Stimulated activated CD4-positive, alpha-beta T cell treated with anti-CD3 and anti-CD28 coated beads, Interleukin-1b, Interleukin-23, amount 100 ng/mL, for 24 hours (primary cell): ENCODE measurements at regions not wholly inside any gene's neighbourhood (a gene's known extent, or its start where the extent isn't known, plus 50 kb on each side); places are given as distances from the start of the nearest gene placed in this dataset.
"Not testable (repeated sequence)": the region's sequence is repeated elsewhere in the genome, so short reads cannot be mapped to it uniquely, and the experiment has no call there.

ENCODE experiments used
- DNase-seq, 4 experiments: peaks; one replicate each; pipeline ENCODE4 v3.0.0-alpha.2; 2020; ENCODE audit warnings: low read depth in 4 of 4, low spot score in 1 of 4

DNA sequence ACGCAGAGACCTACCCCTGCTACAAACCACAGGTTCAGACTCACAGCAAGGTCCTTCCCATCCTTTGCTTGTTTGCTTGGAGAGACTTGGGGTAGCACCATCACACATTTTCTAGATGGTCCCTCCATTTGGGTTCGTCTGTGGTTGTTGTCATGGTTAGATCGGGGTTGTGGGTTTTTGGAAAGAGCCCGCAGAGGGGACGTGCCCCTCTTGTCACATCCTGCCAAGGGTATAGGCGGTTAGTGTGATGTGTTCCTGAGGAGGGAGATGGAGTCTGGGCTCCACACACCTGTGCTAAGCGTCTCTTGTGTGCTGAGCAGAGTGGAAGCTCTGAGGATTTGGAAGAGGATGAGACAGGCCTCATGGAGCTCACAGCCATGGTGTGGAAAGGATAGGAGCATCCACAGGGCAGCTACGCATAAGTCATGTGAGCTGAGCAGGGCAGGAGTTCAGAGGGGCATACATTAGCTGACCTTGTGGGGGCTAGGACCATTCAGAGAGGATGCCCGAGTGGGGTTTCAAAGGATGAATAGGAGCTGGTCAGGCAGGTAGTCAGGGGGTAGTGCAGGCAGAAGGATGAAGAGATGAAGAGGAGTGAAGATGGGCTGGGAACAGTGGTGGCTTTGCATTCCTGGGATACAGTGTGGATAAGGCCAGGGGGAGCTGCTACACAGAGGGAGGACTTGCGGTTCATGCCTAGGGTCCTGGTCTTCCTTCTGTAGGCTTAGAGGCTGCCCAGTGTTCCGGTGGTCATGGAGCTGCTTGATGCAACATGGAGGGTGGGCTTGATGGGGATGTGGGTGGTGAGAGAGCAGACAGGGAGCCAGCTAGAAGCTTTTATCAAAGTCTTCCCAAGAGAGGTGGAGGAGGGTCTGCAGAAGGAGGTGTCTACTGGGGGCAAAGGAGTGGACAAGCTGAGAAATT, 62.9 kb downstream of the ACKR3 start:
- DNase-seq, result no peak

- DNase-seq, result no peak
Observed at GRCh38 chr2:236633219-236633570, 63.6 kb downstream of the ACKR3 start.

DNA sequence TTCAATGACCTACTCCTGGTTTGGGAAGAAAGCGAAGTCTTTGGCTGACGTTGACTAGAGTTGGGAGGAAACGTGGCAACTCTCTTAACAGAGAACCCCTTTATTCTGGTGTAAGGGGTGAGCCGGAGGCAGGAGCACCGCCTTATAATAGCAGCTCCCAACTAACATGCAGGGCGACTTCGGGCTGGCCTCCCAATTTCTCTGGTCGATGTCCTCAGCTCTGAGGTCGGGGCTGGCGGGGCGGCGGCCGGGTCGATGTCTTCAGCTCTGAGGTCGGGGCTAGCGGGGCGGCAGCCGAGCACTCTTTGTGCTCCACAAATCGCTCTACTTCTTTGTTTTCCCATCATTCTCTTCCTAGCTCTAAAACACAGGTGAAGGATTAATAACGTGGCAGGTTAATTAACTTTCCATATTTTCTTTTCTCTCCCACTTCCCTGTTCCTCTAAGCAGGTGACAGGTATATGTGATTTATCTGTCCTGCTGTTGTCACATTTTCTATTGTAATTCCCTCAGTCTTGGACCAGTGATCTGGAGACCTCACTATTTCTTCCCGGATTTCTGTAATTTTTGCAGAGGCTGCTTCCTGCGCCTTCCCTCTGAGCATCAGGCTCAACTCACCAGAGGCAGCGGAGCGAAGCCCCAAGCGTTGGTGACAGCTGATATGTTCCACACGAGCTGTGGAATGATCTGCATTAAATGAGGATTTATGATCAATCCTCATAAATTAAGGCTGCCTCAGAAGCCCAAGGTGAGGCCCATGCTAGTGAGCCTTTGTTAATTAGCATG, 64.3 kb downstream of the ACKR3 start:
- no peak for DNase-seq

DNA sequence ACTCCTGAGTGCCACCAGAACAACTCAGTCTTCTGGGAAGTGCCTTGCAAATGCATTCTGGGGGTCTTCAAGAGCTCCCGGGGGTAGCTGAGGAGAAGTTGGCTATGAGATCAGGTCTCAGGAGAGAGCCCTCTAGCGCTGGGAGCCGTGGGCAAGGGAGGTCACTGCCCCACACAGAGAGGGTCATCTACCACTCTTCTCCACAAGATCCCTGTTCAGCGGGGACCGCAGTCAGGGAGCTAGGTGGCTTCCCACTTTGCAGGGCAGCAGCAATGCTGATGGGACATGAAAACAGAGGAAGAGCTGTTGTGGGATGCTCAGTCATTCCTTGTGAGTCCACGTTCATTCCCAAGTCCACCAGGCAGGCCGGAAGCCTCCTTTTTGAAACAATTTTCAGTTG, 66.6 kb downstream of the ACKR3 start:
- no peak for DNase-seq

DNA sequence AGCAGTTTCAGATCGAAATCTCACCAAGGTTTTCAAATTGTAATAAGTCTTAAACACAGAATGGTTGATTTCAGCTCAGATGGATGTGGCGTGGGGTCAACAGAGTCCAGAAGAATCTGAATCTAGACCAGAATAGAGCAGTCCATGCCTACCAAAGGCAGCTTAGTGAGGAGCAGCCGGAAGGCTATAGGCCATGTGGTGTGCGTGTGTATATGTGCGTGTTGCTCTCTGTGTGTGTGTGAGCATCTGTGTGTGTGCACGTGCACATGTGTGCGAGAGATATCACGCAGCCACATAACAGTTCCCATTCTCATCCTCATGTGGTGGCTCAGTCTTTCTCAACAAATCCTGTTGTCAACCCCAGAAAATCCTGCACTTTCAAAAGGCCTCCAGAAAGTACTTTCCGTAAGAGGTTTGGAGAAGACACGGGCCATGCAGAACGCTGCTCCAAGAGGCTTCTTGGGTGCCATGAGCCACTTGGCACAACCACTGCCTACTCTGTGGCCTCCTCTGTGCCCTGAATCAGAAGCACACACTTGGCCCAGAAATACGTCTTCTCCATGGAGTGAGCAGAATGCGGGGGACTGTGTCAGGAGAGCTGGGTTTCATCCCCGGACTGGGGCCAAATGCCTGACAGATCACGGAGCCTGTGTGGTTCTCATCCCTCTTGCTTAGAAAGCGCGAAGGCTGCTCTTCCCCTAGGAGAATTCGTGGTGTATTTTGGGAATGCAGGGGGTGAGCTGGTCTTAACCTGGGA, 67.3 kb downstream of the ACKR3 start:
- no peak for DNase-seq

GRCh38 chr2:236637686-236638569, 68.3 kb downstream of the ACKR3 start:
- no peak for DNase-seq

DNA sequence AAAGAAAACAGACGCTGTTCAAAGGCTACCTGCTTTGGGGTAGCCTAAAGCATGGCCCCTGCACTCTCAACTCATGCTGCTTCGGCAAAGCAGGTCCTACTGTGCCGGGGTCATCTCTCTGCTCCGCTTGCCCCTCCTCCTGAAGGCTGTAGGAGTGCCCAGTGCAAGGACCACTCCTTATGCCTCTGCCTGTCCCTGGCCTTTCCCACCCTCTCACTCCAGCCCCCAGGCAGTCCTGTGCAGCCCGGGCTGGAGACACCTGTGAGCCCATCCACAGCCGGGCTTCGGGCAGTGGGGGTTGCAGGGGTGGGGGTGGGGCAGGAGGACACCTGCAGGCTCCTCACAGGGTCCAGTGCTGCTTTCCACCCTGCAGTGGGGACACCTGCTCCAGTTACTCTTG, 69.1 kb downstream of the ACKR3 start:
- DNase-seq, result no peak

DNA sequence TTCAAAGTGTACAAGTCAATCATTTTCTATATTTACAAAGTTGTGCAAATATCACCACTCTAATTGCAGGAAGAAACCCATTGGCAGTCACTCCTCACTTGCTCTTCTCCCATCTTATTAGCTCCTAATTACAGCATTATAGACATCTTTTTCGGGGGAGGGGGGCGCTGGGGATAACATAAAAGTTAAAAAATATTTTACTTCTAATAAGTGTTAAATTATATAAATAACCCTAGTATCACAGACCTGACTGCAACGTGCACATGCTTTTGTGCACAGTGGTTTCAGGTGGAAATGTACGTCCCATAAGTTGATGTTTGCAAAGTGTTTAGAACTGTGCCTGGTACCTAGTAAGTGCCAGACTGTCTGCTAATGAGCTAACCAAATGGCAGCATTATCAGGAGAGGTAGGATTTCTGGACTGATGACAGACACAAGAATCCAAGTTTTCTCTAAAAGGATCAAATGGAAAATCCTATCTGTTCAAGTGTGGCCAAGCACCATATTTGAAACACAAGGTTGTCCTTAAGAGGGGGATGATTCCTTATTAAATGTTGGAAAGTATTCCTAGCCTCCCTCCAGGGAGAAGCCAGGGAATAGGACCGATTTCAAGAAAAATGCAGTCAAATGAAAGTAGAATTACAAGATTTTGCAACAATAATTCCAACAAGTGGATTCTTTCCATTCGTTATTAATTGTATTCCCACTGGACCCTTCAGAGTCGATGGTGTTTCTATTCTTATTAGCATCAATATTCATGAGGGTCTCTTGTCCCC, 70.0 kb downstream of the ACKR3 start:
- DNase-seq, result no peak

GRCh38 chr2:236641051-236641726, 71.6 kb downstream of the ACKR3 start:
- no peak for DNase-seq

GRCh38 chr2:236642125-236642524, 72.5 kb downstream of the ACKR3 start:
- DNase-seq, result no peak

DNA sequence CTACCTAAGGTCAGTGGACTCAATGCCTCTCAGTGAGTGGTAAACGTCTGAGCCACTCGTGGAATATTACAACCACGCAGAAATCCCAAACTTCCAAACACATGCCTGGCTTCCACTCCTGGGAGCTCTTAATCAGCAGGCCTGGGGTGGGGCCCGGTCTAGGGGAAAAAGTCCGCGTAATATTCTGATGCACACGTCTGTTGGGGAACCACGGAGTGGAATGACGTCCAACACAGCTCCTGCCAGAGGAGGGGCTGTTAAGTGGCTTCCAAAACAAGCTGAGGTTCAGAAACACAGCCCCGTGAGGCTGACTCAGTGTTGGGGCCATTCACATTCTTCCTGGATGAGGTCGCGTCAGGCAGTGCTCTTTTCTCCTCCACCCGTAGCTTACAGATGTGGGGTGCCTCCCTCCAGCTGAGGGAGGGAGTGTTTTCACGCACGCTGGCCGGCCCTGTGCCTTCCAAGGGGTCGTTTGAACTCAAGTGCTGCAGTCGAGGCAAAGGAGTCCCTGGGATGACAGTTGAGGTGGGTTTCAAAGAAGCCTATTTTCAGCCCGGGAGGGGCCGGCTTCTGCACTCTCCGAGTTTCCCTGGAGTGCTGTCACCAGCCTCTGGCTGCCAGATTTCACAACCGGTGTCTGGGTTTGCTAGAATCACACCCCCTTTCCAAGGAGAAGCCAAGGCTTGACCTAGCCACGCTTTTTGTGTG, 73.1 kb downstream of the ACKR3 start:
- DNase-seq, result no peak

- DNase-seq, result no peak
Observed at GRCh38 chr2:236643480-236643879, 73.9 kb downstream of the ACKR3 start.

DNA sequence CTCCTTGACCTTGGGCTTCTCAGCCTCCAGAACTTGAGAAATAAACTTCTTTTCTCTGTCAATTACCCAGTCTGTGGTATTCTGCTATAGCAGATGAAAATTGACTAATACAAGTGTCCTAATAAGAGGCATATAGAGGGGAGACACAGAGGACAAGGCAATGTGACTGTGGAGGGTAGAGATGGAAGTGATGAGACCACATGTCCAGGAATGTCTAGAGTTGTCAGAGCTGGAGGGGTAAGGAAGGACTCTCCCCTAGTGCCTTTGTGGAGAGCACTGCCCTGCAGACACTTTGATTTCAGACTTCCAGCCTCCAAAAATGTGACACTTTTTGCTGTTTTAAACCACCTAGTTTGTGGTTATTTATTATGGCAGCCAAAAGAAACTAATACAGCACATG, 74.4 kb downstream of the ACKR3 start:
- no peak for DNase-seq

GRCh38 chr2:236644502-236644911, 74.9 kb downstream of the ACKR3 start:
- DNase-seq, result no peak

GRCh38 chr2:236645141-236645540, 75.5 kb downstream of the ACKR3 start:
- DNase-seq, result not testable (repeated sequence)

DNA sequence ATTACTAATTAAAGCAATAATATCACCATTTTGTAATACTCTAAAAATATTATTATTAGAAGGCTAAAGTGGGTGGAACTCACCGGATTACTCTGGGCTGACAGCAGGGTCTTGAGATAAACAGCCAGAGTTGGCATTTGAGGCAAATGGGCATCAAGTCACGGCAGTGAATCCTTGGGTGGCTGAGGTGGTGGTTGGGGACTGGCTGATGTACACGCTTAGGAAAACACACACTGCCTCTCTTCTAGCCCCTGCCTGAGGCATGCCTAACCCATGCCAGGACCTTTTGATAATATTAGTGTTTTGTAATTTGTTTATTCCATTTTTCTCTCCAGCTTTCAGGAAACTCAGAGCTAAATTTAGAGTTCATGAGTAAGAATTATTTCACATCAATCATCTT, 76.8 kb downstream of the ACKR3 start:
- no peak for DNase-seq

- DNase-seq, result no peak
Observed at GRCh38 chr2:236646871-236647270, 77.2 kb downstream of the ACKR3 start.

GRCh38 chr2:236647621-236648020, 78.0 kb downstream of the ACKR3 start:
- DNase-seq, result no peak

- DNase-seq, result no peak
Observed at GRCh38 chr2:236653863-236654262, 84.2 kb downstream of the ACKR3 start.
